ENCODE measurements at regions not wholly inside any gene's neighbourhood (a gene's known extent, or its start where the extent isn't known, plus 50 kb on each side); places are given as distances from the start of the nearest gene placed in this dataset.

DNA sequence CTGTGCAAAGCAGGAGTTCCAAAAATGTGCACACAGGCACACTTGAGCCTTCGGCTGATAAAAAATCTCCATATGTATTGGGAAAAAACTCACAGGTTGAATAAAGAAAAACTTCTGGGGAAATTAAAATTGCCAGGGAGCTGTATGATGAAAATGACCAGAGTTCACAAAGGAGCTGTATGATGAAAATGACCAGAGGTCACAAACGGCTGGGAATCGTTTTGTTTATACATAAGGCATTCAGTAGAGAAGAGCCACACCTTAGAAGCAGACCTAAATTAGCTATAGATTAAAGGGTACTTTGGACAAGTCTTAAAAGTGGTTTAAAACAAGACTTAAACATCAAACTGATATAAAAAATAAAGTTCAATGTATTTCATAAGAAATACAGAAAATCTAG, 251.7 kb upstream of the TMEM132C start:
- TF ChIP-seq, protein P1, sequence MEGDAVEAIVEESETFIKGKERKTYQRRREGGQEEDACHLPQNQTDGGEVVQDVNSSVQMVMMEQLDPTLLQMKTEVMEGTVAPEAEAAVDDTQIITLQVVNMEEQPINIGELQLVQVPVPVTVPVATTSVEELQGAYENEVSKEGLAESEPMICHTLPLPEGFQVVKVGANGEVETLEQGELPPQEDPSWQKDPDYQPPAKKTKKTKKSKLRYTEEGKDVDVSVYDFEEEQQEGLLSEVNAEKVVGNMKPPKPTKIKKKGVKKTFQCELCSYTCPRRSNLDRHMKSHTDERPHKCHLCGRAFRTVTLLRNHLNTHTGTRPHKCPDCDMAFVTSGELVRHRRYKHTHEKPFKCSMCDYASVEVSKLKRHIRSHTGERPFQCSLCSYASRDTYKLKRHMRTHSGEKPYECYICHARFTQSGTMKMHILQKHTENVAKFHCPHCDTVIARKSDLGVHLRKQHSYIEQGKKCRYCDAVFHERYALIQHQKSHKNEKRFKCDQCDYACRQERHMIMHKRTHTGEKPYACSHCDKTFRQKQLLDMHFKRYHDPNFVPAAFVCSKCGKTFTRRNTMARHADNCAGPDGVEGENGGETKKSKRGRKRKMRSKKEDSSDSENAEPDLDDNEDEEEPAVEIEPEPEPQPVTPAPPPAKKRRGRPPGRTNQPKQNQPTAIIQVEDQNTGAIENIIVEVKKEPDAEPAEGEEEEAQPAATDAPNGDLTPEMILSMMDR (IDR thresholded peaks at IDR 0.05 in 4 of 5, conservative IDR thresholded peaks at IDR 0.05 in 1 of 5): no peak
- no peak for TF ChIP-seq POLR2A (IDR thresholded peaks at IDR 0.05)

Data from gastrocnemius medialis (tissue), 4 donors.